WTC11 (cell line): ENCODE measurements at regions not wholly inside any gene's neighbourhood (a gene's known extent, or its start where the extent isn't known, plus 50 kb on each side); places are given as distances from the start of the nearest gene placed in this dataset.

Experiments used
- ATAC-seq: fragments of 200-7000 bp; cut with Tn5 transposase; 2 replicates; pipeline ENCODE4 v1.10.0; 2021; ENCODE audit warnings: mild to moderate bottlenecking, moderate library complexity
- CTCF ChIA-PET: fragments of 300-600 bp; sonication (Branson Sonifier 250); formaldehyde crosslinking; loops from one replicate; lab custom pipeline; 2021; ENCODE audit warnings: antibody characterized with exemption; lab: Charles Lee
- POLR2A ChIA-PET: fragments of 350-600 bp; sonication (Branson Sonifier 250); formaldehyde crosslinking; loops from one replicate; lab custom pipeline; 2021; ENCODE audit warnings: antibody characterized with exemption; lab: Charles Lee
- DNase-seq: peaks from one replicate; pipeline ENCODE4 v3.0.0; 2021; ENCODE audit warnings: low spot score
- H3K27ac Mint-ChIP-seq: 2 replicates; pipeline ENCODE4 v1.8.0; 2021; ENCODE audit warnings: mixed read lengths
- H3K27me3 Mint-ChIP-seq: 2 replicates; pipeline ENCODE4 v1.8.0; 2021; ENCODE audit warnings: low read depth, mild to moderate bottlenecking, moderate library complexity, mixed read lengths
- H3K36me3 Mint-ChIP-seq: 2 replicates; pipeline ENCODE4 v1.8.0; 2021; ENCODE audit warnings: mixed read lengths
- H3K4me1 Mint-ChIP-seq: 2 replicates; pipeline ENCODE4 v1.8.0; 2022; ENCODE audit warnings: mixed read lengths
- H3K4me3 Mint-ChIP-seq: 2 replicates; pipeline ENCODE4 v1.8.0; 2021; ENCODE audit warnings: mild to moderate bottlenecking, moderate library complexity, mixed read lengths
- H3K9me3 Mint-ChIP-seq: 2 replicates; pipeline ENCODE4 v1.8.0; 2021; ENCODE audit warnings: mixed read lengths
- ATF2 ChIP-seq: sonication (generic); formaldehyde crosslinking; IDR thresholded peaks from 2 replicates; pipeline ENCODE4 v1.8.1; 2022; ENCODE audit warnings: low read depth, missing genetic modification reagents, borderline replicate concordance
- CDX4 ChIP-seq: fragments of 250-450 bp; sonication (Bioruptor Pico); IDR thresholded peaks from 2 replicates; pipeline ENCODE4 v1.9.0; 2021; ENCODE audit warnings: moderate library complexity, mild to moderate bottlenecking, inconsistent platforms, borderline replicate concordance
- CREM ChIP-seq: sonication (generic); formaldehyde crosslinking; IDR thresholded peaks from 2 replicates; pipeline ENCODE4 v1.8.1; 2022; ENCODE audit warnings: mild to moderate bottlenecking, missing genetic modification reagents, moderate library complexity
- E2F1 ChIP-seq: sonication (generic); formaldehyde crosslinking; IDR thresholded peaks from 2 replicates; pipeline ENCODE4 v1.8.0; 2022; ENCODE audit warnings: mild to moderate bottlenecking, missing genetic modification reagents
- E2F4 ChIP-seq: sonication (generic); formaldehyde crosslinking; IDR thresholded peaks from 2 replicates; pipeline ENCODE4 v1.8.1; 2022; ENCODE audit warnings: low read depth, mild to moderate bottlenecking, moderate library complexity, missing genetic modification reagents, borderline replicate concordance
- ELF4 ChIP-seq: sonication (generic); formaldehyde crosslinking; IDR thresholded peaks from 2 replicates; pipeline ENCODE4 v1.8.1; 2022; ENCODE audit warnings: low read depth, mild to moderate bottlenecking, moderate library complexity, missing genetic modification reagents
- EMX1 ChIP-seq: fragments of 250-450 bp; sonication (Bioruptor Pico); IDR thresholded peaks from 2 replicates; pipeline ENCODE4 v1.8.0; 2021; ENCODE audit warnings: mild to moderate bottlenecking
- ETV6 ChIP-seq: sonication (generic); formaldehyde crosslinking; IDR thresholded peaks from 2 replicates; pipeline ENCODE4 v1.8.1; 2022; ENCODE audit warnings: mild to moderate bottlenecking, missing genetic modification reagents
- FOXP4 ChIP-seq: sonication (generic); formaldehyde crosslinking; IDR thresholded peaks from 2 replicates; pipeline ENCODE4 v1.8.0; 2022; ENCODE audit warnings: mild to moderate bottlenecking, missing genetic modification reagents
- IRF2 ChIP-seq: sonication (generic); formaldehyde crosslinking; IDR thresholded peaks from 2 replicates; pipeline ENCODE4 v1.8.0; 2022; ENCODE audit warnings: low read depth, missing genetic modification reagents, borderline replicate concordance
- MLX ChIP-seq: sonication (generic); formaldehyde crosslinking; IDR thresholded peaks from 2 replicates; pipeline ENCODE4 v1.8.1; 2023; ENCODE audit warnings: mild to moderate bottlenecking, missing genetic modification reagents, moderate library complexity
- NFATC4 ChIP-seq: fragments of 250-450 bp; sonication (Bioruptor Pico); IDR thresholded peaks from 2 replicates; pipeline ENCODE4 v1.9.0; 2021; ENCODE audit warnings: mild to moderate bottlenecking
- RELA ChIP-seq: sonication (generic); formaldehyde crosslinking; IDR thresholded peaks from 2 replicates; pipeline ENCODE4 v1.8.1; 2022; ENCODE audit warnings: missing genetic modification reagents, mild to moderate bottlenecking, borderline replicate concordance
- SMAD3 ChIP-seq: sonication (generic); formaldehyde crosslinking; IDR thresholded peaks from 2 replicates; pipeline ENCODE4 v1.8.0; 2022; ENCODE audit warnings: missing genetic modification reagents, mild to moderate bottlenecking, borderline replicate concordance
- TEAD1 ChIP-seq: sonication (generic); formaldehyde crosslinking; IDR thresholded peaks from 2 replicates; pipeline ENCODE4 v1.8.0; 2022; ENCODE audit warnings: mild to moderate bottlenecking, missing genetic modification reagents
- TEAD4 ChIP-seq: sonication (generic); formaldehyde crosslinking; IDR thresholded peaks from 2 replicates; pipeline ENCODE4 v1.8.0; 2022; ENCODE audit warnings: mild to moderate bottlenecking, missing genetic modification reagents
- TP53 ChIP-seq: sonication (generic); formaldehyde crosslinking; IDR thresholded peaks from 2 replicates; pipeline ENCODE4 v1.8.1; 2023; ENCODE audit warnings: mild to moderate bottlenecking, missing genetic modification reagents
- USF1 ChIP-seq: sonication (generic); formaldehyde crosslinking; IDR thresholded peaks from 2 replicates; pipeline ENCODE4 v1.8.0; 2022; ENCODE audit warnings: mild to moderate bottlenecking, missing genetic modification reagents
- ZNF121 ChIP-seq: sonication (generic); formaldehyde crosslinking; IDR thresholded peaks from 2 replicates; pipeline ENCODE4 v1.8.0; 2023; ENCODE audit warnings: missing genetic modification reagents
- ZNF263 ChIP-seq: sonication (generic); formaldehyde crosslinking; IDR thresholded peaks from 2 replicates; pipeline ENCODE4 v1.8.1; 2022; ENCODE audit warnings: low read depth, mild to moderate bottlenecking, moderate library complexity, missing genetic modification reagents
- ZNF396 ChIP-seq: fragments of 250-450 bp; sonication (Bioruptor Pico); IDR thresholded peaks from 2 replicates; pipeline ENCODE4 v1.8.0; 2021; ENCODE audit warnings: mild to moderate bottlenecking, moderate library complexity, borderline replicate concordance
- ZNF423 ChIP-seq: fragments of 250-450 bp; sonication (Bioruptor Pico); IDR thresholded peaks from 2 replicates; pipeline ENCODE4 v2.1.2; 2022; ENCODE audit warnings: mild to moderate bottlenecking, moderate library complexity
- ZNF532 ChIP-seq: fragments of 250-450 bp; sonication (Bioruptor Pico); IDR thresholded peaks from 2 replicates; pipeline ENCODE4 v1.9.0; 2021; ENCODE audit warnings: mild to moderate bottlenecking, borderline replicate concordance

GRCh38 chr14:48849741-48850322 is 736.3 kb downstream of the RPS29 start:
- H3K4me1 Mint-ChIP-seq = no peaks in the 10 kb centered on the region
- peaks cover 27% of the 10 kb centered on the region for H3K9me3 Mint-ChIP-seq
- no peak for TF ChIP-seq ZNF423
- TF ChIP-seq E2F1 (CRISPR knock-in tag) = no peak
- no peak for TF ChIP-seq NFATC4 (CRISPR knock-in tag)
- TF ChIP-seq CREM (CRISPR knock-in tag) = no peak
- no peak for TF ChIP-seq EMX1 (CRISPR knock-in tag)
- no peak for TF ChIP-seq TEAD1 (CRISPR knock-in tag)
- no peak for TF ChIP-seq TEAD4 (CRISPR knock-in tag)
- no peak for TF ChIP-seq ZNF532
- TF ChIP-seq RELA (CRISPR knock-in tag) = no peak
- no peak for TF ChIP-seq ELF4 (CRISPR knock-in tag)
- TF ChIP-seq E2F4 = no peak
- no peak for TF ChIP-seq MLX (CRISPR knock-in tag)
- no peak for TF ChIP-seq ZNF396 (CRISPR knock-in tag)
- no peak for TF ChIP-seq CDX4 (CRISPR knock-in tag)
- no peak for TF ChIP-seq TP53
- DNase-seq = no peak
- no peak overlapping the region for H3K27ac Mint-ChIP-seq
- CTCF ChIA-PET = no interaction called here
- no peaks in the 10 kb centered on the region for H3K27me3 Mint-ChIP-seq
- no peak for ATAC-seq
- H3K36me3 Mint-ChIP-seq = peaks cover 17% of the 10 kb centered on the region
- H3K4me3 Mint-ChIP-seq = no peak overlapping the region
- POLR2A ChIA-PET = no interaction called here

- no peaks in the 10 kb centered on the region for H3K27me3 Mint-ChIP-seq
- no peak for ATAC-seq
- no peak overlapping the region for H3K27ac Mint-ChIP-seq
- H3K4me1 Mint-ChIP-seq = no peaks in the 10 kb centered on the region
- no peak overlapping the region for H3K4me3 Mint-ChIP-seq
- ChIA-PET CTCF (no interaction called here), POLR2A (no interaction called here)
- H3K9me3 Mint-ChIP-seq = peaks cover 18% of the 10 kb centered on the region
- H3K36me3 Mint-ChIP-seq = peaks cover 8% of the 10 kb centered on the region
- no peak for DNase-seq
- no peak for TF ChIP-seq USF1
- TF ChIP-seq ETV6 (CRISPR knock-in tag) = no peak
- TF ChIP-seq FOXP4 (CRISPR knock-in tag) = no peak
- TF ChIP-seq E2F4 = no peak
- no peak for TF ChIP-seq IRF2 (CRISPR knock-in tag)
- no peak for TF ChIP-seq ZNF263 (CRISPR knock-in tag)
- TF ChIP-seq SMAD3 (CRISPR knock-in tag) = no peak
- no peak for TF ChIP-seq ATF2 (CRISPR knock-in tag)
- TF ChIP-seq ZNF121 (CRISPR knock-in tag) = no peak
Measured at GRCh38 chr14:48842785-48843184, 743.4 kb downstream of the RPS29 start.
